Esophagus squamous epithelium (tissue), 4 donors: ENCODE measurements at regions not wholly inside any gene's neighbourhood (a gene's known extent, or its start where the extent isn't known, plus 50 kb on each side); places are given as distances from the start of the nearest gene placed in this dataset.
"Not testable (repeated sequence)": the region's sequence is repeated elsewhere in the genome, so short reads cannot be mapped to it uniquely, and the experiment has no call there.

Experiments used
- POLR2A ChIP-seq, 4 donors: fragments of 450-650 bp; IDR thresholded peaks; one replicate each; pipeline ENCODE4 v1.6.1; 2017; ENCODE audit warnings: antibody characterized with exemption in 4 of 4, mild to moderate bottlenecking in 4 of 4, moderate library complexity in 3 of 4
- TF ChIP-seq, protein P1 (sequence below), 6 experiments: fragments of 450-650 bp in 4 of 6; fragments of 200-600 bp in 2 of 6; sonication (generic) in 2 of 6; IDR thresholded peaks; one replicate each; pipeline ENCODE4 v1.5.1; 2016 to 2019; ENCODE audit warnings: antibody characterized with exemption in 6 of 6, mild to moderate bottlenecking in 4 of 6, moderate library complexity in 4 of 6

GRCh38 chr1:121048769-121049443, 135.2 kb downstream of the FAM72B start:
- TF ChIP-seq, protein P1, sequence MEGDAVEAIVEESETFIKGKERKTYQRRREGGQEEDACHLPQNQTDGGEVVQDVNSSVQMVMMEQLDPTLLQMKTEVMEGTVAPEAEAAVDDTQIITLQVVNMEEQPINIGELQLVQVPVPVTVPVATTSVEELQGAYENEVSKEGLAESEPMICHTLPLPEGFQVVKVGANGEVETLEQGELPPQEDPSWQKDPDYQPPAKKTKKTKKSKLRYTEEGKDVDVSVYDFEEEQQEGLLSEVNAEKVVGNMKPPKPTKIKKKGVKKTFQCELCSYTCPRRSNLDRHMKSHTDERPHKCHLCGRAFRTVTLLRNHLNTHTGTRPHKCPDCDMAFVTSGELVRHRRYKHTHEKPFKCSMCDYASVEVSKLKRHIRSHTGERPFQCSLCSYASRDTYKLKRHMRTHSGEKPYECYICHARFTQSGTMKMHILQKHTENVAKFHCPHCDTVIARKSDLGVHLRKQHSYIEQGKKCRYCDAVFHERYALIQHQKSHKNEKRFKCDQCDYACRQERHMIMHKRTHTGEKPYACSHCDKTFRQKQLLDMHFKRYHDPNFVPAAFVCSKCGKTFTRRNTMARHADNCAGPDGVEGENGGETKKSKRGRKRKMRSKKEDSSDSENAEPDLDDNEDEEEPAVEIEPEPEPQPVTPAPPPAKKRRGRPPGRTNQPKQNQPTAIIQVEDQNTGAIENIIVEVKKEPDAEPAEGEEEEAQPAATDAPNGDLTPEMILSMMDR (IDR thresholded peaks at IDR 0.05) = not testable (repeated sequence)
- not testable (repeated sequence) for TF ChIP-seq POLR2A (IDR thresholded peaks at IDR 0.05)
